ENCODE measurements at regions not wholly inside any gene's neighbourhood (a gene's known extent, or its start where the extent isn't known, plus 50 kb on each side); places are given as distances from the start of the nearest gene placed in this dataset.

DNA sequence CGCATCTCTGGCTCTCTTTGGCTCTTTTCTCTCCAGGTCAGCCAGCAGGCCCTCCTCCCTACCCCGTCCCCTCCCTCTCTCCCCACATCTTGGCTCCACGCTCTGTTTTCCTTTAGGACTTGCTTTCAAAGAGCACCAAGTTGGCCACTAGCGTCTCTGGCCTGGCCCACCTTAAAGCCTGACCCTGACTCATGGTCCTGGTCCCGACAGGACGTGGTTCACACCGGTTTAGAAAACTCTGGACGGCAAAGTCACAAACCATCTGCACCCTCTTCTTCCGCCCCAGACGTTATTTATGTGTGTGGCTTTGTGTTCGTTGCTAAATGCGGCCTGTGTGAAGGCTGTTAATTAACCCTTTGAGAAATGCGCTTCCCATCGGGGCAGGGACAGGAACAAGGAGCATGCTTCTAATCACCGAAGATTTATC lies 169.0 kb upstream of the HAAO start:
- no peak for TF ChIP-seq POLR2A (IDR thresholded peaks at IDR 0.05; ENCODE audit: low read depth, low read length)
- no peak for TF ChIP-seq POLR2AphosphoS5 (IDR thresholded peaks at IDR 0.05; ENCODE audit: low read depth, low read length)
- no peak for TF ChIP-seq SPI1 (IDR thresholded peaks at IDR 0.05; ENCODE audit: low read depth, low read length)
- TF ChIP-seq TAF1 (IDR thresholded peaks at IDR 0.05; ENCODE audit: low read depth, low read length), result no peak
- no peak for TF ChIP-seq PAX5 (IDR thresholded peaks at IDR 0.05; ENCODE audit: insufficient read depth, low read length, severe bottlenecking)
- no peak for TF ChIP-seq POU2F2 (IDR thresholded peaks at IDR 0.05; ENCODE audit: low read depth, low read length)
